DMS 273 (cell line): ENCODE measurements at regions not wholly inside any gene's neighbourhood (a gene's known extent, or its start where the extent isn't known, plus 50 kb on each side); places are given as distances from the start of the nearest gene placed in this dataset.
"Not testable (repeated sequence)": the region's sequence is repeated elsewhere in the genome, so short reads cannot be mapped to it uniquely, and the experiment has no call there.

Source experiments
- DNase-seq: peaks from one replicate; lab custom pipeline; 2025; ENCODE audit not compliant: unreplicated experiment; lab: John Stamatoyannopoulos, UW

DNA sequence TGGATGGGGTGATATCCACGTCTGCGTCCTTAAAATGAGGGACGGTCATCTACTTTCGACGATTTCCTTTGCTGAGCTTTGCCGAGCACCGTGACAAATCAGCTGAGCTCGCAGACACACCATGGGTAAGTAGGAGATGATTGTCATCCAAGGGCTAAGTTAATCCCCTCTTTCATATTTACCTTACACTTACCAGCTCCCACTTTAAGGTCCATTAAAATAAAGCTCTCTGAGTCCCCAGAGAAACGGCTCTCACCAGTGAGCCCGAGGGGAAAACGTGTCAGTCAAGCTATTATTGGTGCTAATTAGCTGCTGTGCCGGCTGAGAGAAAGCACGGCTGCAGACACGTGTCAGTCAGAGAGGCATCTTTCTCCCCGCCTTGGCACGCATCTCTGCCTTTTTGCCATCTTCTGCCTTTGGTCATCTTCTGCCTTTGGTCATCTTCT lies 72.2 kb downstream of the CRLF2 start:
- DNase-seq: no peak

DNA sequence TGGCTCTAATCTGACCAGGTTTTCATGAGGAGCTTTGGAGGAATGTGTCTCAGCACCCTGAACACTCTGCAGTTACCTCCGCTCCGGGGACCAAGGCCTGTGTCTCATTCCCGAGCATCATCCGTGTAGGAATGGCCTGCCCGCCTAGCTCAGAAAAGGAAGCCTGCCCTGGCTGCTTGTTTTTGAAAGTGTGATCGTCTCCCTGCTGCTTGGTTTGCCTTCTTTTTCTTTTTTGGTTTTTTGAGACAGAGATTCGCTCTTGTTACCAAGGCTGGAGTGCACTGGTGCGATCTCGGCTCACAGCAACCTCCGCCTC lies 73.3 kb downstream of the CRLF2 start:
- DNase-seq: no peak

DNA sequence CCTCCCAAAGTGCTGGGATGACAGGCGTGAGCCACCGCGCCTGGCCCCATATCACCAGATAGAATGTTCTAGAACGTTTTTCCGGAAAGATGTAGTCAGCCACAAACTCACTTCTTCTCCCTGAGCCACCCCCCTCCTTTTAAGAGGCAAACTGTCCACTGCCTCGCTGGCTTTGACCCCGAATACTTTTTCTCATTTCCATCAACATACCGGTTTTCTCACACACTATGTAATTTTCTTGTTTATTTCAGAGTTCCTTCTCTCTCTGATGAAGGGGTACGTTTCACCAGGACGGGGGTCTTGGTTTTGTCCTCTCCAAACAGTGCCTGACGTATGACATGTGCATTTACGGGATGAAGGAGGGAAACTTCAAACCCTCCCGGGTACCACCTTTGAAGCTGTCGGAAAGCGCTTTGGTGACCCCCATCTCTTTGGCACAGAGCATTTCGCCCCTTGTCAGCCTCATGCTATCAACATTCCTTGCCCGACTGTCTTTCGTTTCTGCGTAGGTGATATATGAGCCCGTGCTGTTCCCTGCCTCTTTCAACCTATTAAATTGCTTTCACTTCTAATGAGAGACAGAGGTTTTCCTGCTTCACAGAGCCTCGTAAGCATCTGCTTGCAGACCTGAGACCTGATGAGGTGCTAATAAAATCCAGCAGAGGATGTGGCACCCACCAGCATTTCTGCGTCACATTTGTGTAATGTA lies 73.8 kb downstream of the CRLF2 start:
- no peak for DNase-seq

DNA sequence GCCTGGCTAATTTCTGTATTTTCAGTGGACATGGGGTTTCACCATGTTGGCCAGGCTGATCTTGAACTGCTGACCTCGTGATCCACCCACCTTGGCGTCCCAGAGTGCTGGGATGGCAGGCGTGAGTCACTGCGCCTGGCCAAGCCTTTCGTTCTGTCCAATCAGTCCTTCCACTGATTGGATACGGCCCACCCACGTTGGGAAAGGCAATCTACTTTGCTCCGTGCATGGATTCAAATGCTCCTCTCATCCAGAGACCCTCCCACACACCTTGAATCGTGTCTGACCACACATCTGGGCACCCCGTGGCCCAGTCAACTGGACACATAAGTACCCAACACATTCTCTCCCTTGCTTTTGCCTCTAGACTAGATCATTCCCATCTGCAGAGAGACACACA lies 74.9 kb downstream of the CRLF2 start:
- DNase-seq: no peak

DNA sequence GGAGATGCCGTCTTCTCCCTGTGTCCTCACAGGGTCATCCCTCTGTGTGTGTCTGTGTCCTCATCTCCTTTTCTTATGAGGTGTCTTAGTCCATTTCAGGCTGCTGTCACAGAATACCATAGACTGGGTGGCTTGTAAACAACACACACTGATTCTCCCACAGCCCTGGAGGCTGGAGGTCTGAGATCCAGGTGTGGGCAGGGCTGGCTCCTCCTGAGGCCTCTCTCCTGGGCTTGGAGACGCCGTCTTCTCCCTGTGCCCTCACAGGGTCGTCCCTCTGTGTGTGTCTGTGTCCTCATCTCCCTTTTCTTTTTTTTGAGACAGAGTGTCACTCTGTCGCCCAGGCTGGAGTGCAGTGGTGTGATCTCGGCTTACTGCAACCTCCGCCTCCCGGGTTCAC lies 75.9 kb downstream of the CRLF2 start:
- not testable (repeated sequence) for DNase-seq

DNA sequence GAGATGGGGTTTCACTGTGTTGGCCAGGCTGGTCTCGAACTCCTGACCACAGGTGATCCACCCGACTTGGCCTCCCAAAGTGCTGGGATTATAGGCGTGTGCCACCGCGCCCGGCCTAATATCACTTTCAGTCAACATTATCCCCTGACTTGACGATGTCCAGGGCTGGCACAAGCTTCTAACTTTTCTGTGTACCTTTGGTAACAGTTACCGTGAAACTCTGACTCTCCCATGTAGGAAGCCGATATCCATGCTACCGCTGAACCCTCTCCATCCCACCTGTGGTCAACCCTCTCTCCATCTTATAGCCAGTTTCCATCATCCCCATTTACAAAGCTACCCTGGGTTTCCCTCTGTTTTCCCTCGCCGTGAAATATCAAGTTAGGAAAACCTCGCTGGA lies 77.5 kb downstream of the CRLF2 start:
- no peak for DNase-seq

DNA sequence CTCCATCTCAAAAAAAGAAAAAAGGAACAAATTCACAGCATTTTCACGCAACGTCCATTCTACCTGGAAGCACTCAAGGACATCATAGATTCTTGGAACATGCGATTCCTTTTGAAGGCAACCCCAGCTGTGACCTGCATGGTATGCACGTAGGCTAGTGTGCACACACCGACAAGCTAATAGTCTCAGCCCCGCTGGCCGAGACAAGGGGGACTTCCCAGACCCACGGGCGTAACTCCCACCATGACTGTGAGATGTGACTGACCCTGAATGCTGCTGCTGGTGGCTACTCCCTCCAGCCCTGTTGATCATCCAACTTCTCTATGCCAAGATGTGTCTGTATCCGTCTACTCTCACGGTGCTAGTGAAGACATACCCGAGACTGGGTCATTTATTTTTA lies 78.3 kb downstream of the CRLF2 start:
- no peak for DNase-seq

DNA sequence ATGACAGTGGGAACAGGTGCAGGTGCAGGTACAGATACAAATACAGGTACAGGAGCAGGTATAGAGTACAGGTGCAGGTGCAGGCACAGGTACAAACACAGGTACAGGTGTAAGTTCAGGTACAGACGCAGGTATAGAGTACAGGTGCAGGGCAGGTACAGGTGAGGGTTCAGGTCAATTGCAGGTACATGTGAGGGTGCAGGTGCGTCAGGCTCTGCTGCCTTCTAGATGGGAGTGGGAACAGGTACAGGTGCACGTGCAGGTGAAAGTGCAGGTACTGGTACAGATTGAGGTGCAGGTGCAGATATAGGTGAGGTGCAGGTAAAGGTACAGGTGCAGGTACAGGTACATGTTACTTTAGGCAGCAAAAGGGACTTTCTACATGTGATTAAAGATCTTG lies 85.7 kb downstream of the CRLF2 start:
- no peak for DNase-seq

DNA sequence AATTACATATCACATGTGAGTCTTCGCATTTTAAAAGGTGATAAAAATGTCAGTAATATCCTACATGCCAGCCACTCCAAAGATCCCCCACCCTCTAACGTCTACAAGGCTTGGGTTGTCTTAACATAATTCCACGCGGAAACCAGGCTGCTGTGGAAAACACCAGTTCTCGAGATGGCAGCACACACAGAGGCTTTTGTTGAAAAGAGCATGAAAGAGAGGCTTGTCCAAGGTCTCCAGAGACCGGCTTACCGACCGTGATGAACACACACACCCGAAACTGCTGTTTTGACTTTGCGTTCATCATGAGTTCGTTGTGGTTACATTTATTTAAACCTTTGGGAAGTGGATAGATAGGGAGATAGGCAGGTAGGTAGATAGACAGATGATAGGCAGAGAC lies 87.9 kb downstream of the CRLF2 start:
- DNase-seq: no peak

DNA sequence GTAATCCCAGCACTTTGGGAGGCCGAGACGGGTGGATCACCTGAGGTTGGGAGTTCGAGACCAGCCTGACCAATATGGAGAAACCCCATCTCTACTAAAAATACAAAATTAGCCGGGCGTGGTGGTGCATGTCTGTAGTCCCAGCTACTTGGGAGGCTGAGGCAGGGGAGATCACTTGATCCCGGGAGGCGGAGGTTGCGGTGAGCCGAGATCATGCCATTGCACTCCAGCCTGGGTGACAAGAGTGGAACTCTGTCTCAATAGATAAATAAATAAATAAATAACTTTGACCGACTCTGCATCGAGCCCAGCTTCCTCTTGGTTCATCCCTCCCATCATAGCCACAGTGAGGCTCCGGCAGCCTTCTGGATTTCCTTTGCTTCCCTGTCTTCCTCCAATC lies 89.6 kb downstream of the CRLF2 start:
- not testable (repeated sequence) for DNase-seq

DNA sequence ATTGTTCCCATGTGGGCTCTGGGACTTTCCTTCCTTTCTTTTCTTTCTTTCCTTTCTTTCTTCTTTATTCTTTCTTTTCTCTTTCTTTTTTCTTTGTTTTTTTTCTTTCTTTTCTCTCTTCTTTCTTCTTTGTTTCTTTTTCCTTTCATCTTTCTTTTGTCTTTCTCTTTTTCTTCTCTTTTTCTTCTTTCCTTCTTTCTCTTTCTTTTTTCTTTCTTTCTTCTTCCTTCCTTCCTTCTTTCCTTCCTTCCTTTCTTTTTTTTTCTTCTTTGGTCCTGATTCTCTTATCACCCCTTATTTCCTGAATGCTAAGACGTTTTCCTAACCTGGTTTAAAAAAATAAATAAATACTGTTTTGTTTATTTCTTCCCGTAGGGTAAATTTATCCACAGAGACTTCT lies 93.2 kb downstream of the CRLF2 start:
- no peak for DNase-seq

DNA sequence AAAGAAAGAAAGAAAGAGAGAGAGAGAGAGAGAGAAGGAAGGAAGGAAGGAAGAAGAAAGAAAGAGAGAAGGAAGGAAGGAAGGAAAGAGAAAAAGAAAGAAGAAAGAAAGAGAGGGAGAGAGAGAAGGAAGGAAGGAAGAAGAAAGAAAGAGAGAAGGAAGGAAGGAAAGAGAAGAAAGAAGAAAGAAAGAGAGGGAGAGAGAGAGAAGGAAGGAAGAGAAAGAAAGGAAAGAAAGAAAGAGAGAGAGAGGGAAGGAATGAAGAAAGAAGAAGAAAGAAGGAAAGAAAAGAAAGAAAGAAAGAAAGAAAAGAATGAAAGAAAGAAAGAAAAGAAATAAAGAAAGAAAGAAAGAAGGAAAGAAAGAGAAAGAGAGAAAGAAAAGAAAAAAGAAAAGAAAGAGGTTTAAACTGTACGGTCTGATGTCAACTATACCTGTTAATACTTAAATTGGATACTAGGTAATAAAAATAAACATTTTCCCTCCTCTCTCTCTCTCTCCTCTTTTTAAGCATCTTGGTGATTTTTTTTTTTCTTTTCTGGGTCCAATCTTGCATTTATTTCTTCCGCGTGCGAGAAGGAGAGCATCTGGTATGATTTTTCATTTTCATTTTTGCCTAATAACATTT lies 93.8 kb downstream of the CRLF2 start:
- no peak for DNase-seq

DNA sequence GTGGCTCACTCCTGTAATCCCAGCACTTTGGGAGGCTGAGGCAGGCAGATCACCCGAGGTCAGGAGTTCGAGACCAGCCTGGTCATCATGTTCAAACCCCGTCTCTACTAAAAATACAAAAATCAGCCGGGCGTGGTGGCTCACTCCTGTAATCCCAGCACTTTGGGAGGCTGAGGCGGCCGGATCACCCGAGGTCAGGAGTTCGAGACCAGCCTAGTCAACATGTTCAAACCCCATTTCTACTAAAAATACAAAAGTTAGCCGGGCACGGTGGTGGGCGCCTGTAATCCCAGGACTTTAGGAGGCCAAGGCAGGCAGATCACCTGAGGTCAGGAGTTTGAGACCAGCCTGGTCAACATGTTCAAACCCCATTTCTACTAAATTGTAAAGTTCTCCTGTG lies 97.0 kb downstream of the CRLF2 start:
- not testable (repeated sequence) for DNase-seq

DNA sequence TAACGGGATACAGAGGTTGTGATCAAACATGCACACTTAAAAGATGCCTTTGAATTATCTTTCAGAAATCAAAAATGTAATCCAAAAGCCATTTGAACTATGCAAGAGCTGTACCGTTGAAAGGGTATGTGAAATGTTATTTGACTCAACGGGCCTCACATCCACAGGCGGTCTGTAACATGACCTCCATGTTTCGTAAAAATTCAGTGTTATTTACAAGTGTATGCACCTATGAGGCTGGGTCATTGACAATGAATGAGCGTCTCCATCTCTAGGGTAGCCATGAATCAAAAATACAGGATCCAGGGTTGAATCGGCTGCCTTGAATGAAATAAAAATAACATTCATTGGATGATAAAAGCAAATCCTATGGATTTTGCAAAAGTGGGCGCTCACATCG lies 100.1 kb downstream of the CRLF2 start:
- DNase-seq: no peak

DNA sequence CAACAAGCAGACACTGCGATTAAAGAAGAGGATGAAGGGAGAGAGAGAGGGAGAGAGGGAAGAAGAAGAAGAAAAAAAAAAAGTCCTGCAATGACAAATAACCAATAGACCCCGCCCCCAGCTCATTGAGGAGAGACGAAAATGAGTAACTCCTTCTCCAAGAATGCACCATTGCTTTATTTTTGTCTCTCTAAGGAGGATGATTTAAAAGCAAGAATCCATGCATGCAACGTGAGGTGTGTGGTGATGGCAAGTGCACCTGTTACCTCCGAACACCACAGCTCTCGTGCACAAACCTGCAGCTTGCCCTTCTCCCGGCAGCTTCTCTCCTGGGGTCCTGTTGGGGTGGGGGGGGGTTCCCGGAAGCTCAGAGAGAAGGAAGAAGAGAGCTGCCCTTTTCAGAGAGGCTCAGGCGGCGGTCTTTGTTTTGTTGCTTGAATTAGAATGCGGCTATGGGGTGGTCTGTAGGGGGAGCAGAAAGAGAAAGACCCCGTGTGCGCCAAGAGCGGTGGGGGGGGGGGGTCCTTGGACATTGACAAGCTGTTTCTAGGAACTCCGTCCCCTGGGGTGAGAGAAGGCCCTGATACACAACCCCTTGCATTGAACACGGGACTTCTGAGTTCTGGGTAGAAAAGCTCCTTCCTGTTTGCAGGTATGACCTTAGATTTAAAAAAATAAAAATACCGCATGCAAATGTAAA lies 100.7 kb downstream of the CRLF2 start:
- no peak for DNase-seq

DNA sequence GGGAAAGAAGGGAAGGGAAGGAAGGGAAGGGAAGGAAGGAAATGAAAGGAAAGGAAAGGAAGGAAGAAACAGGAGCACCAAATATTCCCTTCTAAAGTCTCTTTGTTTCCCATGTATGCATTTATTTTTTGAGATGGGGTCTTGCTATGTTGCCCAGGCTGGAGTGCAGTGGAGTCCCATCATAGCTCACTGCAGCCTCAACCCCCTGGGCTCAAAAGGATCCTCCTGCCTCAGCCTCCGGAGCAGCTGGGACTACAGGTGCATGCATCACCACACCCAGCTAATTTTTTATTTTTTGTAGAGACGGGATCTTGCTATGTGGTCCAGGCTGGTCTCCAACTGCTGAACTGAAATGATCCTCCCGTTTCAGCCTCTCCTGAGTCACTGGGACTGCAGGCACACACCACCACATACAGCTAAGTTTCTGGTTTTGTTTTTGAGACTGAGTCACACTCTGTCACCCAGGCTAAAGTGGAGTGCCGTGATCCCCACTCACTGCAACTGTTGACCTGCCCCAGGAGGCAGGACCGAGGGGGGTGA lies 102.8 kb downstream of the CRLF2 start:
- DNase-seq: no peak

DNA sequence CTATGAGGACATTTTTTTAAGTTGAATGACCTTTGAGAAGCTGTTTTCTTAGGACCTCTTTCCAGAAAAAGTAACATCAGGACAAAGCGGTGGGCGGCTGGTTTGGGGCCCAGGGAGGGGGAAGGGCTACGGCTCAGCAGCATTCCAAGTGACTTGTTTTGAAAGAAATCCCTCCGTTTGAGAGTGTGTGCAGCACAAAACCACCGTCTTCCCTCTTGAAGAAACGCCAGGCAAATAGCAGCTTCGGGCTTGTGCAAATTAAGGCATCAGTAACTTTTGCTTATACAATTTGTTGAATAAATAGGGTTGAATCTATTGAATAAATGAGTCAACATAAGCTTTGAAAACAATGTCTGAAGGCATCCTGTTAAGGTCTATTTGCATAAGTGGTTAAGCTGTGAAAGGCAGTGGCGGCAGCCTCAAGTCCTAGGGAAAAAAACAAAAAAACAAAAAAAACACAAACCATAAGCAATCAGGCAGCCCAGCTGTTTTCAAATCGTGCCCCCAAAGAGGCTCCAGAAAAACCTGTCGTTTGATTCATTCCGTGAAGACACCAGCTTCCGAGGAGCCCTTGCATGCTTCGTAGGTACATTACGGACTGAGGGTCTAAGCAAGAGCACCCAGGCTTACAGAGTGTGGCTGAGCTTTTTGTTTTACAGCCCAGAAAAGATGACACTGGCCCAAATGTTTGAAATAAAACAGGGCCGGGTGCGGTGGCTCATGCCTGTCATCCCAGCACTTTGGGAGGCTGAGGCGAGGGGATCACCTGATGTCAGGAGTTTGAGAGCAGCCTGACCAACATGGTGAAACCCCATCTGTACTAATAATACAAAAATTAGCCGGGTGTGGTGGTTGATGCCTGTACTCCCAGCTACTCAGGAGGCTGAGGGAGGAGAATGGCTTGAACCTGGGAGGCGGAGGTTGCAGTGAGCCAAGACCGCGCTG lies 103.7 kb downstream of the CRLF2 start:
- no peak for DNase-seq

DNA sequence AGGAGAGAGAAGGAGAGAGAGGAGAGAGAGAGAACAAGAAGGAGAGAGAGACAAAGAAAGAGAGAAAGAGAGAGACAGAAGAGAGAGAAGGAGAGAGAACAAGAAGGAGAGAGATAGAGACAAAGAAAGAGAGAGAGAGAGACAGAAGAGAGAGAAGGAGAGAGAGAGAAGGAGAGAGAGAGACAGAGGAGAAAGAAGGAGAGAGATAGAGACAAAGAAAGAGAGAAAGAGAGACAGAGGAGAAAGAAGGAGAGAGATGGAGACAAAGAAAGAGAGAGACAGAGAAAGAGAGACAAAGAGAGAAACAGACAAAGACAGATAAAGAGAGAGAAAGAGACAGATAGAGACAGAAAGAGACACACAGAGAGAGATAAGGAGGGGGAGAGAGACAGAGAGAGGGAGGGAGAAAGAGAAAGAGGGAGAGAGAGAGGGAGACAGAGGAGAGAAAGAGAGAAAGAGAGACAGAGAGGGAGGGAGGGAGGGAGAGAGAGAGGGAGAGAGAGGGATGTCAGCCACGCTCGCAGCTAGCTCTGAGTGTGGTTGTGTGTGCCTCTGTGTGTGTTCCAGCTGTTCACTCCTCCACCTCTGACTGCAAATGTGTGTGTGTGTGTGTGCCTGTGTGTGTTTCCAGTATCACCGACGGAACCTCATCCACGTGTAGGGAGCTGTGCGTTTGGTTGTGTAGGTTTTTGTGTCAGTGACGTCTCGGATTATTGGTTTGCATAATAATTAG lies 105.8 kb downstream of the CRLF2 start:
- DNase-seq: no peak

DNA sequence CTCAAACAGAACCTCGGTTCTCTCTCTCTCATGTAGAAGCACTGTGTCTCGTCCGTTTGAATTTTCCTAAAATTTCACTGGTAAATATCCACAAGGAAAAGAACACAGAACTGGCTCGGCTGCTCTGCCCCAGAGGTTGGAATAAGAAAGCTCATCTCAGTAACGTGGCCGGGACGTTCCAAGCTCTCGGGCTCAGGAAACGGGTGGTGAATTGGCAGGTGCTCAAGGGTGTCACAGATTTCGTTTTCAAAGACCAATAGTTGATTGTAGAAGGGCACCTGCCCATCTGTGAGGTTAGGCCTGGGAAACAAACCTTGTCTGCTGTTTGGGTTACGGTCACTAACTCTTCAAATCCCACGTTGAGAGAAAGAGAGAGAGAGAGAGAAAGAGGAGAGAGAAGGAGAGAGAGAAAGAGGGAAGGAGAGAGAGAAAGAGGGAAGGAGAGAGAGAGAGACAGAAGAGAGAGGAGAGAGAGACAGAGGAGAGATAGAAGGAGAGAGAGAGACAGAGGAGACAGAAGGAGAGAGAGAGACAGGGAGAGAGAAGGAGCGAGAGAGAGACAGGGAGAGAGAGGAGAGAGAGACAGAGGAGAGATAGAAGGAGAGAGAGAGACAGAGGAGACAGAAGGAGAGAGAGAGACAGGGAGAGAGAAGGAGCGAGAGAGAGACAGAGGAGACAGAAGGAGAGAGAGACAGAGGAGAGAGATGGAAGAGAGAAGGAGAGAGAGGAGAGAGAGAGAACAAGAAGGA lies 106.6 kb downstream of the CRLF2 start:
- DNase-seq: no peak

DNA sequence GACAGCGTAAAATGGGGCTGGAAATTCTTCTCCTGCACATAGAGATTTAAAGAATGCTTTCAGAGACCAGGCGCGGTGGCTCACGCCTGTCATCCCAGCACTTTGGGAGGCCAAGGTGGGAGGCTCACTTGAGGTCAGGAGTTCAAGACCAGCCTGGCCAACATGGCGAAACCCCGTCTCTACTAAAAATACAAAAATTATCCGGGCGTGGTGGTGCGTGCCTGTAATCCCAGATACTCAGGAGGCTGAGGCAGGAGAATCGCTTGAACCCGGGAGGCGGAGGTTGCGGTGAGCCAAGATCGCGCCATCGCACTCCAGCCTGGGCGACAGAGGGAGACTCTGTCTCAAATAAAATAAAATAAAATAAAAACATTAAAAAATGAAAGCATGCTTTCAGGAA lies 107.4 kb downstream of the CRLF2 start:
- not testable (repeated sequence) for DNase-seq
